NCI-H1930 (cell line): ENCODE measurements at regions not wholly inside any gene's neighbourhood (a gene's known extent, or its start where the extent isn't known, plus 50 kb on each side); places are given as distances from the start of the nearest gene placed in this dataset.

Experiments
- DNase-seq, 2 experiments: peaks; one replicate each; lab custom pipeline; 2025; lab: John Stamatoyannopoulos, UW

GRCh38 chr2:7289697-7290096, 372.5 kb downstream of the RNF144A start:
- DNase-seq, result no peak

GRCh38 chr2:7292154-7292691, 375.0 kb downstream of the RNF144A start:
- no peak for DNase-seq

- no peak for DNase-seq
These were observed 392.4 kb downstream of the RNF144A start for GRCh38 chr2:7309582-7309981.

- DNase-seq, result no peak
These were observed 407.5 kb downstream of the RNF144A start for GRCh38 chr2:7324706-7325105.

- DNase-seq, result no peak
These were observed 408.0 kb downstream of the RNF144A start for GRCh38 chr2:7325186-7325585.

- DNase-seq, result no peak
These were observed 412.3 kb downstream of the RNF144A start for GRCh38 chr2:7329465-7329864.

GRCh38 chr2:7333189-7333765, 416.1 kb downstream of the RNF144A start:
- no peak for DNase-seq

GRCh38 chr2:7333960-7334493, 416.8 kb downstream of the RNF144A start:
- no peak for DNase-seq

GRCh38 chr2:7338961-7339360, 421.7 kb downstream of the RNF144A start:
- DNase-seq, result no peak

- no peak for DNase-seq
These were observed 429.1 kb downstream of the RNF144A start for GRCh38 chr2:7346336-7346735.

GRCh38 chr2:7348761-7349160, 431.5 kb downstream of the RNF144A start:
- DNase-seq, result no peak

GRCh38 chr2:7352191-7352590, 435.0 kb downstream of the RNF144A start:
- no peak for DNase-seq

GRCh38 chr2:7353571-7353970, 436.4 kb downstream of the RNF144A start:
- no peak for DNase-seq

- DNase-seq, result no peak
These were observed 438.6 kb downstream of the RNF144A start for GRCh38 chr2:7355781-7356180.

GRCh38 chr2:7356909-7357584, 439.8 kb downstream of the RNF144A start:
- DNase-seq, result no peak

- no peak for DNase-seq
These were observed 440.8 kb downstream of the RNF144A start for GRCh38 chr2:7357993-7358392.

GRCh38 chr2:7358865-7359447, 441.7 kb downstream of the RNF144A start:
- DNase-seq, result no peak

- DNase-seq, result no peak
These were observed 446.7 kb downstream of the RNF144A start for GRCh38 chr2:7363906-7364305.

- DNase-seq, result no peak
These were observed 451.0 kb downstream of the RNF144A start for GRCh38 chr2:7368211-7368610.

GRCh38 chr2:7373156-7373555, 455.9 kb downstream of the RNF144A start:
- no peak for DNase-seq

- no peak for DNase-seq
These were observed 458.7 kb downstream of the RNF144A start for GRCh38 chr2:7375901-7376300.

GRCh38 chr2:7377916-7378569, 460.8 kb downstream of the RNF144A start:
- no peak for DNase-seq

GRCh38 chr2:7378591-7378990, 461.4 kb downstream of the RNF144A start:
- DNase-seq, result no peak
